Esophagus squamous epithelium (tissue), 4 donors: ENCODE measurements at regions not wholly inside any gene's neighbourhood (a gene's known extent, or its start where the extent isn't known, plus 50 kb on each side); places are given as distances from the start of the nearest gene placed in this dataset.

Experiments
- CTCF ChIP-seq, 6 experiments: fragments of 450-650 bp in 4 of 6; fragments of 200-600 bp in 2 of 6; sonication (generic) in 2 of 6; IDR thresholded peaks; one replicate each; pipeline ENCODE4 v1.5.1; 2016 to 2019; ENCODE audit warnings: antibody characterized with exemption in 6 of 6, mild to moderate bottlenecking in 4 of 6, moderate library complexity in 4 of 6
- POLR2A ChIP-seq, 4 donors: fragments of 450-650 bp; IDR thresholded peaks; one replicate each; pipeline ENCODE4 v1.6.1; 2017; ENCODE audit warnings: antibody characterized with exemption in 4 of 4, mild to moderate bottlenecking in 4 of 4, moderate library complexity in 3 of 4

GRCh38 chr6:8852332-8852731 is 417.0 kb upstream of the SLC35B3 start:
- no peak for TF ChIP-seq CTCF (IDR thresholded peaks at IDR 0.05)
- TF ChIP-seq POLR2A (IDR thresholded peaks at IDR 0.05) = no peak
